Testis (tissue), 2 donors: ENCODE measurements at regions not wholly inside any gene's neighbourhood (a gene's known extent, or its start where the extent isn't known, plus 50 kb on each side); places are given as distances from the start of the nearest gene placed in this dataset.
"Not testable (repeated sequence)": the region's sequence is repeated elsewhere in the genome, so short reads cannot be mapped to it uniquely, and the experiment has no call there.

Source experiments
- DNase-seq: peaks from one replicate; pipeline ENCODE4 v3.0.0-alpha.2; 2019
- H3K27ac ChIP-seq, 2 donors: fragments of 200-600 bp; sonication (generic); one replicate each; pipeline ENCODE4 v1.5.1; 2019
- H3K27me3 ChIP-seq: fragments of 200-600 bp; sonication (generic); one replicate; pipeline ENCODE4 v1.5.1; 2019
- H3K36me3 ChIP-seq: fragments of 200-600 bp; sonication (generic); one replicate; pipeline ENCODE4 v1.5.1; 2017; ENCODE audit warnings: low read depth; ENCODE audit errors: missing control alignments
- H3K4me1 ChIP-seq: fragments of 200-600 bp; sonication (generic); one replicate; pipeline ENCODE4 v1.5.1; 2019
- H3K4me3 ChIP-seq, 2 donors: fragments of 200-600 bp; sonication (generic); one replicate each; pipeline ENCODE4 v1.5.1; 2017 to 2019
- H3K9me3 ChIP-seq: fragments of 200-600 bp; sonication (generic); one replicate; pipeline ENCODE4 v1.5.1; 2017
- POLR2A ChIP-seq: fragments of 450-650 bp; IDR thresholded peaks from one replicate; pipeline ENCODE4 v1.6.1; 2017; ENCODE audit warnings: antibody characterized with exemption, mild to moderate bottlenecking, moderate library complexity
- WGBS, 2 donors: methylation state at CpG; one replicate each; pipeline ENCODE4 v1.1.5; 2018; 5-methylcytosine and 5-hydroxymethylcytosine counted together
- intact Hi-C: fragments of 100-400 bp; cut with DNase I; formaldehyde crosslinking; loops from one replicate; pipeline ENCODE4 v1.15.1; 2023; ENCODE audit warnings: low total_unique reads
- TF ChIP-seq, protein P1 (sequence below), 3 experiments: fragments of 450-650 bp in 2 of 3; fragments of 200-600 bp in 1 of 3; sonication (generic) in 1 of 3; IDR thresholded peaks; one replicate each; pipeline ENCODE4 v1.5.1; 2016 to 2019; ENCODE audit warnings: antibody characterized with exemption in 3 of 3, mild to moderate bottlenecking in 2 of 3, moderate library complexity in 1 of 3

DNA sequence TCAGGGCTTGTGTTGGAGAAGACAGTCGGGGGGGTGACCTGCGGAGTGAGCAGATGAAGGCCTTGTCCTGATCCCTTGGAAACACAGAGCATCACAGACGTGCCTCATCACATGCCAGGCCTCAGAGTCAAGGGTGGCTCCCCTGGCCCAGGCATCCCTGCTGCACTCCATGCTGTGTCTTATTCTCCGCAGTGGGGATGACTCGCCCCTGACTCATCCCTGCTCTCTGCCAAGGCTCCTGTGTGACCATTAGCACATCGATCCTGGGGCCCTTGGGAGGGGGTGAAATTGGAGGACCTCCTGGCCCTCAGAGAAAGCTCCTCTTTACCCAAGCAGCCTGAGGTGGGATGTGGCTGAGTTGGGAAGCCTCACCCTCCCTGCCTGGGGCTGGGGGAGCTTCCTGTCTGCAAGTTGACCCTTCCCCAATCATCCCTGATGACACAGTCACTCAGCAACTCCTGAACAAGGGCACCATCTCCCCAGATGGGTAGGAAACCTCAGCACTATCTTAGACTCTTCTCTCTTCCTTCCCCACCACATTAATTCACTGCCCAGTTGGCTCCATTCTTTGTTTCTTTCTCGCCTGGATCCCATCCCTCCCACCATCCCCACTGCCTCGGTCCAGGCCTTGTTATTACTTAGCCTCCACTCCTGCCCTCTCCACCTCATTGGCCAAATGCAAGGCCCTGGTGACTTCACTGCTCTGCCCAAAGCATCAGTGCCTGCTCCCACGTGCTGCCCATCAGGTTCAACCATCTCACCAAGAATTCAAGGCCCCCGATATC is 74.6 kb downstream of the CAMK2N1 start:
- no peak overlapping the region for H3K27ac ChIP-seq
- intact Hi-C loops, result no loop called here
- DNase-seq, result no peak
- no peak for TF ChIP-seq POLR2A
- TF ChIP-seq, protein P1, sequence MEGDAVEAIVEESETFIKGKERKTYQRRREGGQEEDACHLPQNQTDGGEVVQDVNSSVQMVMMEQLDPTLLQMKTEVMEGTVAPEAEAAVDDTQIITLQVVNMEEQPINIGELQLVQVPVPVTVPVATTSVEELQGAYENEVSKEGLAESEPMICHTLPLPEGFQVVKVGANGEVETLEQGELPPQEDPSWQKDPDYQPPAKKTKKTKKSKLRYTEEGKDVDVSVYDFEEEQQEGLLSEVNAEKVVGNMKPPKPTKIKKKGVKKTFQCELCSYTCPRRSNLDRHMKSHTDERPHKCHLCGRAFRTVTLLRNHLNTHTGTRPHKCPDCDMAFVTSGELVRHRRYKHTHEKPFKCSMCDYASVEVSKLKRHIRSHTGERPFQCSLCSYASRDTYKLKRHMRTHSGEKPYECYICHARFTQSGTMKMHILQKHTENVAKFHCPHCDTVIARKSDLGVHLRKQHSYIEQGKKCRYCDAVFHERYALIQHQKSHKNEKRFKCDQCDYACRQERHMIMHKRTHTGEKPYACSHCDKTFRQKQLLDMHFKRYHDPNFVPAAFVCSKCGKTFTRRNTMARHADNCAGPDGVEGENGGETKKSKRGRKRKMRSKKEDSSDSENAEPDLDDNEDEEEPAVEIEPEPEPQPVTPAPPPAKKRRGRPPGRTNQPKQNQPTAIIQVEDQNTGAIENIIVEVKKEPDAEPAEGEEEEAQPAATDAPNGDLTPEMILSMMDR (IDR thresholded peaks at IDR 0.05), result no peak
- H3K4me1 ChIP-seq, result no peaks in the 10 kb centered on the region
- H3K27me3 ChIP-seq, result no peaks in the 10 kb centered on the region
- H3K36me3 ChIP-seq, result no peaks in the 10 kb centered on the region
- no peak overlapping the region for H3K4me3 ChIP-seq
- WGBS, 2 donors, result 80 to 87% methylated on average over 9 to 10 of the region's 10 CpGs
- H3K9me3 ChIP-seq, result no peaks in the 10 kb centered on the region

DNA sequence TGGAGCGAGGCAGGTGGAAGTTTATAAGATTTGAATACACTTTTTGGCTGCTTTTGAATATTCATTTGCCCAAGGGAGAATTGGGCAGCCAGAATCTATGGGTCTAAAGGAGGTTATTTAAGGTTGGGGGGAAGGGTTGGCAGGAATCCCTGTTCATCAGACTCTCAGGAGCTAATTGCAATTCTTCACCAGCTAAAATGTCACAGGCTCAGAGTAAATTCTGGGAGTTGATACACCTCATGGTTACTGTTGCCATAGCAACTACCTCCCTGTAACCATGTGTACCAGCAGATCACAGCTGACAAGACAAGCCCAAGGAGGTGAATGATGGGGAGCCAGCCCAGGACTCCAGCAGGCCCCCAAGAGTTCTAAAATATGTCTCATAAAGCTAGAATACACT is 75.5 kb downstream of the CAMK2N1 start:
- intact Hi-C loops, result no loop called here
- no peak for DNase-seq
- TF ChIP-seq, protein P1 (IDR thresholded peaks at IDR 0.05), result no peak
- TF ChIP-seq POLR2A, result no peak
- Histone ChIP-seq H3K4me1 (no peaks in the 10 kb centered on the region), H3K9me3 (no peaks in the 10 kb centered on the region), H3K27ac (no peak overlapping the region), H3K4me3 (no peak overlapping the region), H3K36me3 (no peaks in the 10 kb centered on the region), H3K27me3 (no peaks in the 10 kb centered on the region)
- 96 to 100% methylated on average over 1 of the region's 1 CpG for WGBS, 2 donors

DNA sequence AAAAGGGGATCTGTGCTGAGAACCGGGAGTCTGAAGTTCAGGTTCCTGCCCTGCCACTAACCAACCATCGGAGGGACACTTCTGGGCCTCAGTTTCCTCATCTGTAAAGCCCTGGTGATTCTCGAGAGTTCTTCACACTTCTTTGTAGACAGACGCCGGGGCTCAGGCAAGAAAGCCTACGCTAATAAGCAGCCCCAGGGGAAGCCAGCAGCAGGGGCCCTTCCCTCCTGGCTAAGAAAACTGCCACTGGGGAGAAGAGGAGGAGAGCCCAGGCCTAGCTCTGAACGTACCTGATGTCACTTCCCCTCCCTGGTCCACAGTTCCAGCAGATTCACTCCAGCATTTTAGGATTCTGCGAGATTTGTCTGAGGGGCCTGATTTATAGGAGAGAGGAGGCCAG is 76.0 kb downstream of the CAMK2N1 start:
- TF ChIP-seq, protein P1 (IDR thresholded peaks at IDR 0.05), result no peak
- H3K9me3 ChIP-seq, result no peaks in the 10 kb centered on the region
- H3K36me3 ChIP-seq, result no peaks in the 10 kb centered on the region
- H3K4me3 ChIP-seq, result no peak overlapping the region
- 77 to 84% methylated on average over 7 to 8 of the region's 8 CpGs for WGBS, 2 donors
- H3K4me1 ChIP-seq, result no peaks in the 10 kb centered on the region
- H3K27me3 ChIP-seq, result no peaks in the 10 kb centered on the region
- H3K27ac ChIP-seq, result no peak overlapping the region
- intact Hi-C loops, result no loop called here
- no peak for DNase-seq

DNA sequence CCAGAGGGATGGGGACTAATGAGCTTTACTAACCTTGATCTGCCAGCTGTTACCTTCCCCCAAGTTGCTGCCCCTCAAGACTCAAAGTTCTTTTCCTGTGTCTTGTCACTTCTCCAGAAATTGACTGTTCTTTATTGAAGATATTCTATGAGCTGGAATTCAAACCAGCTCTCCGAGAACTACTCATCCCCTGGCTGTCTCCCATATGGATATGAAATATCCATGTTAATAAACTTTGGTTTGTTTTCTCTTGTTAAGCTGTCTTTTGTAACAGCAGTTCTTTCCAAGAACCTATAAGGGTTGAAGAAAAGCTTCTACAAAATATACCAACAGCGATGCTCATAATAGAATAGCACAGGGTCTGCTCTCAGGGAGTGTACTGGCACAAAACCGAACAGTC is 77.0 kb downstream of the CAMK2N1 start:
- no peaks in the 10 kb centered on the region for H3K27me3 ChIP-seq
- WGBS, 2 donors, result 83 to 94% methylated on average over 3 of the region's 3 CpGs
- H3K4me1 ChIP-seq, result no peaks in the 10 kb centered on the region
- no peaks in the 10 kb centered on the region for H3K36me3 ChIP-seq
- no peak overlapping the region for H3K4me3 ChIP-seq
- TF ChIP-seq, protein P1 (IDR thresholded peaks at IDR 0.05), result no peak
- TF ChIP-seq POLR2A, result no peak
- H3K27ac ChIP-seq, result no peak overlapping the region
- no peaks in the 10 kb centered on the region for H3K9me3 ChIP-seq
- DNase-seq, result no peak
- intact Hi-C loops, result no loop called here

DNA sequence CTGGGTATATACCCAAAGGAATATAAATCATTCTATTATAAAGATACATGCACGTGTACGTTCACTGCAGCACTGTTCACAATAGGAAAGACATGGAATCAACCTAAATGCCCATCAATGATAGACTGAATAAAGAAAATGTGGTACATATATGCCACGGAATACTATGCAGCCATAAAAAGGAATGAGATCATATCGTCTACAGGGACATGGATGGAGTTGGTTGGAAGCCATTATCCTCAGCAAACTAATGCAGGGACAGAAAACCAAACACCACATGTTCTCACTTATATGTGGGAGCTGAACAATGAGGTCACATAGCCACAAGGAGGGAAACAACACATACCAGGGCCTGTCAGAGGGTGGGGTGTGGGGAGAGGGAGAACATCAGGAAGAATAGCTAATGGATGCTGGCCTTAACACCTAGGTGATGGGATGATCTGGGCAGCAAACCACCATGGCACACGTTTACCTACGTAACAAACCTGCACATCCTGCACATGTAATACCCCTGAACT is 77.8 kb downstream of the CAMK2N1 start:
- intact Hi-C loops, result not testable (repeated sequence)

More for the DNA sequence above, 77.8 kb downstream of the CAMK2N1 start:
- not testable (repeated sequence) for H3K27ac ChIP-seq, H3K9me3 ChIP-seq, H3K27me3 ChIP-seq, H3K36me3 ChIP-seq, H3K4me3 ChIP-seq, H3K4me1 ChIP-seq, DNase-seq
- 71 to 76% methylated on average over 6 of the region's 6 CpGs for WGBS, 2 donors
